Right lung (tissue), 2 donors: ENCODE measurements at regions not wholly inside any gene's neighbourhood (a gene's known extent, or its start where the extent isn't known, plus 50 kb on each side); places are given as distances from the start of the nearest gene placed in this dataset.
"Not testable (repeated sequence)": the region's sequence is repeated elsewhere in the genome, so short reads cannot be mapped to it uniquely, and the experiment has no call there.

ENCODE experiments used
- DNase-seq, 2 donors: peaks; one replicate each; pipeline ENCODE4 v3.0.0-alpha.2; 2013

DNA sequence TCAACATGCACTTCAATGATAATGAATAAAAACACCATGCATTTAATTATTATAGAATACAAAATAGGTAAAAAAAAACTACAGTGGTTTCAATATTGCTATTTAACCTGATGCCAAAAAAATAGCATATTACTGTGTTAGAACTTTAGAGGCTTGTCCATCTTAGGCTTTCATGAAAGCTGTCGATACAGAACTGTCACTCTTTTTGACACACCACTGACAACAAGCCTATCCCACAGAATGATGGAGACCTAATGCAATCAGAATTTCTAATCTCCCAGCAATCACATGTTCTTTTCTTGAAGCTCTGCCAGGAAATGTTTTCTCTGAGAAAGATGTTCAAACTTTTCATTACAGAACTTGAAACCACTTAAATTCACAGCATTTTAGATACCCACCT lies 490.3 kb upstream of the EPHA6 start:
- DNase-seq = no peak

- no peak for DNase-seq
Measured at GRCh38 chr3:96330795-96331194, 483.6 kb upstream of the EPHA6 start.

DNA sequence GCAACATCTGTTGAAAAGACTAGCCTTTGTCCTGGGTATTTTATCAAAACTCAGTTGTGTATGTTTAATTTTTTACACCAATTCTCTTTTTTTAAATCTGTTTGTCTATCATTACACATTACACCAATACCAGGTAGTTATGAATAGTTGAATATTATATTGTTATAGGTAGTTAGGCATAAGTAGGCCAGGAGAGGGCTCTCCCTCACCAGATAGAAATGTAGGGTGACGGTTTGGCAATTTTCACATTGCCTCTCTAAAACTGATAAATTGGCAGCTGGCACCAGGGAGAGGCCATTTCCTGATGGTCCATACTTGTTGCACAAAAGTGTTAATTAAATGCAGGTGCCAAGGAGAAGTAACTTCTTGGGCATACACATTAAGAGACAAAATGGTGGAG lies 483.1 kb upstream of the EPHA6 start:
- DNase-seq = no peak

- no peak for DNase-seq
Measured at GRCh38 chr3:96334779-96335178, 479.6 kb upstream of the EPHA6 start.

DNA sequence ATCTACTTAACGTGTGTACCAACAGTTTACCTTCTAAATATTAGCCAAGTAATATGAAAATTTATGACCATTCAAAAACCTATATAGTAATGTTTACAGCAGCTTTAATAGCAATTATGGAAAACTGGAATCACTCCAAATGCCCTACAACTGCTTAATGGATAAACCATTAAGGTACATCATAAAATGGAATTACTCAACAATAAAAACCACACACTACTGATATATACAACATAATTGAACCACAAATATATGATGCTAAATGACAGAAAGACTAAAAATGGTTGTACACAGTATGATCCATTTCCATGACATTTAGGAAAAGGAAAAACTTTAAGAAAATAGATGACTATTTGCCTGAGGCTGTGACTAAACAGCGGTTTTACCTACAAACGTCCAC lies 467.1 kb upstream of the EPHA6 start:
- DNase-seq = no peak

- DNase-seq = not testable (repeated sequence)
Measured at GRCh38 chr3:96351598-96351997, 462.8 kb upstream of the EPHA6 start.

DNA sequence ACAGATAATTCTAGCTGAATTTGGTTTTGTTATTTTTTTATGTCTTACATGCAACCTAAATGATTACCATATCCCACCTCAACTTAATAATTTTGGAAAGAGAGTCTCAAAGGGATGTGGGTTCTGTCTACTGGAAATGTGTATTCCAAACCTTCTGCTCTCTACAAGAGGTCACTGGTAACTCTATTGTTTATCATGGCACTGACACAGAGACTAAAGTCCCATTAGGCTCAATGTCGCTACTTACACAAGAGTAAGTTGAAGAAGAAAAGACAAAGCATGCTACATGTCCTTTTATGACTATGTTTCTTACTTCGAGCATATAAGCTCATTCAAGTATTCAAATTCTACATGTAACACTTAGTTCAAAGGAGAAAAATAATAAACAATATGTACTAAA lies 460.3 kb upstream of the EPHA6 start:
- no peak for DNase-seq

GRCh38 chr3:96354742-96355141 lies 459.7 kb upstream of the EPHA6 start:
- no peak for DNase-seq

GRCh38 chr3:96361241-96361640 lies 453.2 kb upstream of the EPHA6 start:
- no peak for DNase-seq

- DNase-seq = no peak
Measured at GRCh38 chr3:96370637-96371036, 443.8 kb upstream of the EPHA6 start.

- DNase-seq = no peak
Measured at GRCh38 chr3:96410006-96410730, 404.2 kb upstream of the EPHA6 start.

DNA sequence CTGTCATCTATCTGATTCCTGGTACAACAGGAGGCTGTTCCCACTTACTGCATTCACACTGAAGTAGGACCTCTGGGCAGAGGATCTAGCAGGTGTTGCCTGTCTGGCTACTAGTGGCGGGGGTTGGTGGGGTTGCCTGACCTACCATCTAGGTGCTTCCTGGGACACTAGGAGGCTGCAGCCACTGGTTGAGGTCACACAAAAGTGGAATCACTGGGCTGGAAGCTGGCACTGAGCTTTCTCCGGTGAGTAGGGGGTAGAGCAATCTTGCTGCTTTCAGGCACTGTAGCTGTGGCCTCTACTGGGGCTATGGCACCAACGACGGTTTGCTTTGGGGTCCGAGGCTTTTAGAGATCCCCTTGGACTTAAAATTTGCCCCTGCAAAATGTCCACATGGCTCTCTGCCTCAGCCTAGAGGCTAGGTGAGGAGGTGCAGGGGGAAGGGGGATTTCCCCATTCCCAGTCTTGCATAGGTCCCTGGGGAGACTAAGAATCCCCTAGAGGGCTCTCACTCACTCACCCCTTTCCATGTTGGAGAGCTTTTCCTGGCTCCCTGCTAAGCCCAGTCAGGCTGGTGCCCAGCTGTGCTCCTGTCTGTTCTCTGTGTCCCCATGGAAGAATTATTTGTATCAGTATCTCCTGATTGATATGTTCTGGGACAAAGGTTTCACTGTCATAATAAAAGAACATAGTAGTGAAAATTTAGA lies 397.7 kb upstream of the EPHA6 start:
- no peak for DNase-seq

DNA sequence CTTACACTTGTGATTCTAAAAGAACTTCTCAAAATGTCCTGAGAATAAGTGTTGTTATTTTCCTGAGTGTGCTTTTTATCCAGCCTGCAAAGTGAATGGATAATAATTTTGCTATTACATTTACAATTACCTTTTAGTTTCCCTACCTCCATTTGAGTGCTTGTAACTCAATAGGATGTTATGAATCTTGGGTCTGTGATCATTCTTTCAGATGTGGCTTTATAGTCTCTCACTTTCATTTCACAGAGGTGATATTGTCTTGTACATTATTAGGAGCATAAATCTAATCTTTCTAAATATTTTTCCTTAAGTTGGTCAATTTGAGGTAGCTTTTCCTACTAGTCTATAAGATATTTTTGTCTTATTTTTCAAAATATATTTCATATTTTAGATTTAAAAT lies 386.3 kb upstream of the EPHA6 start:
- DNase-seq = no peak

DNA sequence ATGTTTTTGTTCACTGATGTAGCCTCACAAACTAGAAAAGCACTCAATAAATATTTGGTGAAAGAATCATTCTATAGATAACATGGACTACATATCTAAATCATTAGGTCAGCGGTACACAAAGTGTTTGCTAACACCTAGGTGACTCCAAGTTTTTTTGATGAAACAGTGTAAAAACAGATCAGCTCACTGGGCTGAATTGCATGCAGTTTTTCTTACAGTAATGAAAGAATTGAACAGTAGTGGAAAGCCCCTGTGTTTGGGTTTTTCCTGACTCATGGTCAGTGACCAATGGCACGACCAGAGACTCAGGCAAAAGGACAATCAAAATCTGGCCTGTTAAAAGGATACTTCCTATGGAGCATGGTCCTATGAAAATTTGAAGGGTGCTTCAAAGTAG lies 384.3 kb upstream of the EPHA6 start:
- no peak for DNase-seq

DNA sequence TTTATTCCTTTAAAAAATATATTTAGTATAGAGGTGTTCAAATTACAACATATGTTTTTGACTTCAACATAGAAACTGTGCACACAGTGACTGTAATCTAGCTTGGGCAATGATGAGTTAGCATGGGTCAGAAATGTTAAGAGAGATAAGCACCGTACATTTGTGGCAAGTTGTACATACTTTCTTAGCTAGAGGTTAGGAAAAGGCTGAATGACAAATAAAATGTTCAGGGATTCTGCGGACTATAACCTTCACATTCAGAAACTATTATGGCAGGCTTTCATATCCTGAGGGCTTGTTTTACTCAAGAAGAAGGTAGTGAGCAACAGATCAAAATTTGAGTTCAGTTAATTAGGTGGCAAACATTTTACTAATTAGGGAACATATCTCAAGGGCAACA lies 379.7 kb upstream of the EPHA6 start:
- DNase-seq = no peak

- DNase-seq = no peak
Measured at GRCh38 chr3:96449346-96449745, 365.0 kb upstream of the EPHA6 start.

DNA sequence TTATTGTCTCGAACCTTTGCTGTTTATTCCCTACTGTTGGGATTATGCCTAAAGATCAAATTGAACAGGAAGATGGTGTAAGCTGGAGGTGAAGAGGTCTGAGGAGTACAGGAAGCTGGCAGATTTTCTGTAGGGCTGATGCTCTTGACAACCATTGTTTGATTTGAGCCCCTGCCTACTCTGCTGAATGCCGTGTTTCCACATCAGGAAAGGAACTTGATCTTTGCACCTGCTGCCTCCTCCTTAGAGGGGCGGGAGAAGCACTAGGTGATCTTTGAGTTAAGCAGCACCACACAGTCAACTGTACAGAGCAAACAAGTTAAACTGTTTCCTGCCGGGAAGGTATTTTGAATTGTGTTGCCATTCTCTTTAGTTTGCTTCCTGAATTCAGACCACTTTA lies 364.6 kb upstream of the EPHA6 start:
- peak; percentile 0 to 20 for DNase-seq

DNA sequence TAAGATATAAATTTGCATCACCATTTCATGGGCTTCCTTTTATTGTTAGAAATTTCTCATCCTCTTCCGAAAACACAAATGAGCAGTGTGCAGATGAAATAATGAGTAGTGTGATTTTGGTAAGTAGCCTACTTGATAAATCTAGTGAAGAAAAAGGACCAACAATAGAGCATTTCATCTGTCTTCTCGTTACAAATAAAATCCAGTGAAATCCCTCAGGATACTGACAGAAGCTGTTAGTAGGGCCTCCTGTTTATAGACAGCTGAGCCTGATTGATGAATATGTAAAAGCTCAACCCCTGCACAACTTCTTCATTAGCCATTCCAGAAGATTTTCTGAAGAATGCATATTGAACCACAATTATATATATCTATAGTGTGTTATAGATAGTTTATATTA lies 363.7 kb upstream of the EPHA6 start:
- no peak for DNase-seq

- no peak for DNase-seq
Measured at GRCh38 chr3:96465521-96465920, 348.9 kb upstream of the EPHA6 start.

DNA sequence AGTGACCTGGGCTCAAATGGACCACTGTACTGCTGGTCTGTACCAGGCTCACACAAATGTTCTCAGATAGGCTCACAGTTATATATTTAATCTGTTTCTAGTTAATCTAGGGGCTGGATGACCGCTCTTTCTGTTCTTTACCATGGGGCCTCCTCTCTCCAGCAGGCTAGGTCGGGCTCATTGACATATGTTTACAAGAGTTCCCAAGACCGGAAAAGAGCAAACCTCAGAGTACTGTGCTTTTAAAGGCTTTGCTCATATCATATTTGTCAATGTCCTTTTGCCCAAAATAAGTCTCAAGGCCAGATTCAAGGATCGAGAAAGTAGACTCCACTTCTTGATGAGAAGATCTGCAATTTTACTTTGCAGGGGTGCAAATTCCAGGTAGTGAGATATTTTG lies 348.0 kb upstream of the EPHA6 start:
- no peak for DNase-seq

- DNase-seq = no peak
Measured at GRCh38 chr3:96467639-96468038, 346.8 kb upstream of the EPHA6 start.

GRCh38 chr3:96478496-96478895 lies 335.9 kb upstream of the EPHA6 start:
- DNase-seq = no peak

GRCh38 chr3:96480881-96481280 lies 333.5 kb upstream of the EPHA6 start:
- DNase-seq = no peak

DNA sequence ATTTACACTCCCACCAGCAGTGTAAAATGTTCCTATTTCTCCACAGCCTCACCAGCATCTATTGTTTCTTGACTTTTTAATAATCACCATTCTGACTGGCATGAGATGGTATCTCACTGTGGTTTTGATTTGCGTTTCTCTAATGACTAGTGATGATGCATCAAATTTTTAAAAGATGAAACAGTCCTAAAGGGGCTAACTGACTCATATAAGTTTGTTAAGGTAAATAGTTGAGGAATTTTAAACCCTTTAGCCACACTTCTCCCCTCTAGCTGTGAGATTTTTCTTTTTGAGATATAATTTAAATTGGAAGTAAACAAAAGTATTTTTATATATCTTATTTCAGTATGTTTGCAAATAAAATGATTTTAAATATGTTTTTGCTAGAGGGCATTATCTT lies 331.2 kb upstream of the EPHA6 start:
- DNase-seq = not testable (repeated sequence)
